ENCODE measurements at regions not wholly inside any gene's neighbourhood (a gene's known extent, or its start where the extent isn't known, plus 50 kb on each side); places are given as distances from the start of the nearest gene placed in this dataset.
"Not testable (repeated sequence)": the region's sequence is repeated elsewhere in the genome, so short reads cannot be mapped to it uniquely, and the experiment has no call there.

- no peak for ATAC-seq (ENCODE audit: insufficient number of reproducible peaks, low FRiP score, low read depth)
- TF ChIP-seq CTCF (IDR thresholded peaks at IDR 0.05) = no peak
These were observed 167.0 kb upstream of the CCN2 start for GRCh38 chr6:132118144-132118543.

DNA sequence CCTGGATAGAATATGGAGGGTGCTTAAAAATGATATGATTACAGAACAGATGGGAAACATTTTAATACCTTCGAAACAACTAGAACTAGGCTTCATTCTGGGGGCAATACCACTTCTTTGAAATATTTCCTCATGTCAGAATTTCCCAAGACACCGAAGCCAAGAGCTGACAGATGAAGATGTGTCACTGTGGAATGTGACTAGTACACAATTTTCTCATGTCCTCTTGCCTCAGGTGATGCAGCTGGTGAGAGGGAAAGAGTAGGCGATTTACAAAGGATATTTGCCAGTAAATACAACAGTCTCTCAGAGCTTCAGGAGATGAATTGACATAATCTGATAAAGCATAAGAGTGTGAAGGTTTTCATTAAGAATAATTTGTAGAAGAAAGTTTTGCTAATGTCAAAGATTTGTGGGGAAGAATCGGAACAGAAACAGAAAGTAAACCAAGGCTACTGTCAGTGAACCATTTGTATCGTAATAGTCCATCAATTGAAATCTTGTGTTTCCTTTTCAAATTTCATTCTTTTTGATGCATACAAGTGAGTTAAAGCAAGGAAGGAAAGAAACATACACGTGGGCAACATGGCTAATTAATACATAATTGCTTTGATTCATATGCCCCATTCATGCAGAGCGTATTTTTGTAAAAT lies 164.7 kb upstream of the CCN2 start:
- Histone ChIP-seq H3K9me3 (no peaks in the 10 kb centered on the region), H3K27ac (peak overlapping the region; percentile 68 to 80), H3K4me1 (ENCODE audit: control insufficient read depth in 1 of 2, low read depth in 2 of 2) (peaks cover 13 to 28% of the 10 kb centered on the region in 2 donors), H3K4me3 (peak overlapping the region; percentile 52), H3K36me3 (no peaks in the 10 kb centered on the region), H3K27me3 (replicated peaks; ENCODE audit: insufficient read depth) (no peaks in the 10 kb centered on the region)
- DNase-seq (ENCODE audit: low spot score) = no peak
- TF ChIP-seq CTCF (IDR thresholded peaks at IDR 0.05) = no peak
- ATAC-seq (ENCODE audit: insufficient number of reproducible peaks, low FRiP score, low read depth) = no peak

More at GRCh38 chr6:132118144-132118543, 167.0 kb upstream of the CCN2 start:
- Histone ChIP-seq H3K4me3 (no peak overlapping the region), H3K36me3 (no peaks in the 10 kb centered on the region), H3K27ac (no peak overlapping the region), H3K9me3 (no peaks in the 10 kb centered on the region), H3K27me3 (replicated peaks; ENCODE audit: insufficient read depth) (no peaks in the 10 kb centered on the region), H3K4me1 (ENCODE audit: control insufficient read depth in 1 of 2, low read depth in 2 of 2) (peaks cover 13 to 28% of the 10 kb centered on the region in 2 donors)
- no peak for DNase-seq (ENCODE audit: low spot score)

GRCh38 chr6:132114201-132114825 lies 163.1 kb upstream of the CCN2 start:
- ATAC-seq (ENCODE audit: insufficient number of reproducible peaks, low FRiP score, low read depth) (peak; percentile 16), DNase-seq (ENCODE audit: low spot score) (no peak)
- Histone ChIP-seq H3K4me1 (ENCODE audit: control insufficient read depth in 1 of 2, low read depth in 2 of 2) (peaks cover 13 to 28% of the 10 kb centered on the region in 2 donors), H3K4me3 (no peak overlapping the region), H3K27me3 (replicated peaks; ENCODE audit: insufficient read depth) (no peaks in the 10 kb centered on the region), H3K27ac (peak overlapping the region; percentile 68 to 80), H3K36me3 (no peaks in the 10 kb centered on the region), H3K9me3 (no peaks in the 10 kb centered on the region)
- no peak for TF ChIP-seq CTCF (IDR thresholded peaks at IDR 0.05)

- ATAC-seq (ENCODE audit: insufficient number of reproducible peaks, low FRiP score, low read depth); H3K27me3 ChIP-seq (replicated peaks; ENCODE audit: insufficient read depth); H3K36me3 ChIP-seq; H3K9me3 ChIP-seq; H3K4me3 ChIP-seq; H3K27ac ChIP-seq; DNase-seq (ENCODE audit: low spot score): not testable (repeated sequence)
- peaks cover 4 to 19% of the 10 kb centered on the region in 2 donors for H3K4me1 ChIP-seq (ENCODE audit: control insufficient read depth in 1 of 2, low read depth in 2 of 2)
These were observed 158.6 kb upstream of the CCN2 start for GRCh38 chr6:132109752-132110151.

- Histone ChIP-seq H3K27me3 (replicated peaks; ENCODE audit: insufficient read depth) (no peaks in the 10 kb centered on the region), H3K4me3 (no peak overlapping the region), H3K36me3 (no peaks in the 10 kb centered on the region), H3K27ac (no peak overlapping the region), H3K4me1 (ENCODE audit: control insufficient read depth in 1 of 2, low read depth in 2 of 2) (peaks cover 0 to 6% of the 10 kb centered on the region in 2 donors), H3K9me3 (no peaks in the 10 kb centered on the region)
- ATAC-seq (ENCODE audit: insufficient number of reproducible peaks, low FRiP score, low read depth) (no peak), DNase-seq (ENCODE audit: low spot score) (no peak)
- no peak for TF ChIP-seq CTCF (IDR thresholded peaks at IDR 0.05)
These were observed 156.7 kb upstream of the CCN2 start for GRCh38 chr6:132107896-132108295.

Measured in thoracic aorta (tissue), 2 donors.